B cell (primary cell): ENCODE measurements at regions not wholly inside any gene's neighbourhood (a gene's known extent, or its start where the extent isn't known, plus 50 kb on each side); places are given as distances from the start of the nearest gene placed in this dataset.

Experiments used
- ATAC-seq: fragments of 200-7000 bp; cut with Tn5 transposase; one replicate; pipeline ENCODE4 v1.10.0; 2021; ENCODE audit warnings: low read depth, mild to moderate bottlenecking, moderate number of reproducible peaks, moderate library complexity
- CTCF ChIA-PET: fragments of 350-600 bp; sonication (Branson Sonifier 250); formaldehyde crosslinking; loops from one replicate; lab custom pipeline; 2021; ENCODE audit warnings: antibody characterized with exemption, inconsistent platforms; lab: Charles Lee
- POLR2A ChIA-PET: fragments of 350-600 bp; sonication (Branson Sonifier 250); formaldehyde crosslinking; loops from one replicate; lab custom pipeline; 2021; ENCODE audit warnings: antibody characterized with exemption; lab: Charles Lee
- DNase-seq: peaks from one replicate; pipeline ENCODE4 v3.0.0; 2013
- H2AFZ ChIP-seq: 2 replicates; pipeline ENCODE4 v1.6.1; 2012; ENCODE audit warnings: mild to moderate bottlenecking, low read depth, low read length; ENCODE audit not compliant: insufficient read depth, poor library complexity, severe bottlenecking
- H3K27ac ChIP-seq, 2 donors: 1 replicate in 1 of 2; 2 replicates in 1 of 2; pipeline ENCODE4 v1.5.1; 2012 to 2013; ENCODE audit warnings: low read length in 2 of 2, mild to moderate bottlenecking in 2 of 2, moderate library complexity in 1 of 2
- H3K27me3 ChIP-seq, 4 experiments: fragments of 200-600 bp in 1 of 4; sonication (generic) in 1 of 4; replicated peaks in 1 of 4; 1 replicate in 2 of 4; 2 replicates in 2 of 4; pipeline versions ENCODE4 v1.6.1 to v1.7.0; 2013 to 2016; ENCODE audit warnings: low read length in 3 of 4, mild to moderate bottlenecking in 2 of 4, mixed read lengths in 1 of 4, moderate library complexity in 1 of 4; ENCODE audit not compliant: insufficient read depth in 4 of 4, control insufficient read depth in 3 of 4; ENCODE audit errors: control extremely low read depth in 1 of 4
- H3K36me3 ChIP-seq, 2 experiments: replicated peaks in 1 of 2; 1 replicate in 1 of 2; 2 replicates in 1 of 2; pipeline versions ENCODE4 v1.6.1 to v1.7.1; 2013; ENCODE audit warnings: low read length in 1 of 2; ENCODE audit not compliant: insufficient read depth in 2 of 2, control insufficient read depth in 1 of 2; ENCODE audit errors: control extremely low read depth in 1 of 2, extremely low read depth in 1 of 2
- H3K4me1 ChIP-seq, 2 donors: fragments of 200-600 bp in 1 of 2; sonication (generic) in 1 of 2; 1 replicate in 1 of 2; 2 replicates in 1 of 2; pipeline versions ENCODE4 v1.5.1 to v1.6.1; 2013 to 2017; ENCODE audit warnings: low read length in 2 of 2; ENCODE audit not compliant: control insufficient read depth in 2 of 2, insufficient read depth in 2 of 2
- H3K4me2 ChIP-seq: replicated peaks from 2 replicates; pipeline ENCODE3; 2012; ENCODE audit warnings: mild to moderate bottlenecking, low read depth, low read length; ENCODE audit not compliant: poor library complexity, severe bottlenecking
- H3K4me3 ChIP-seq, 5 experiments: fragments of 200-600 bp in 1 of 5; sonication (generic) in 1 of 5; 1 replicate in 3 of 5; 2 replicates in 2 of 5; pipeline versions ENCODE4 v1.5.1 to v1.7.0; 2011 to 2016; ENCODE audit warnings: low read length in 4 of 5, mild to moderate bottlenecking in 4 of 5, low read depth in 2 of 5, control low read depth in 1 of 5, moderate library complexity in 1 of 5; ENCODE audit not compliant: insufficient read depth in 1 of 5; ENCODE audit errors: control extremely low read depth in 1 of 5, extremely low read depth in 1 of 5
- H3K79me2 ChIP-seq: fragments of 200-600 bp; sonication (generic); one replicate; pipeline ENCODE4 v1.6.0; 2016; ENCODE audit warnings: low read length; ENCODE audit not compliant: control insufficient read depth, insufficient read depth
- H3K9ac ChIP-seq: fragments of 200-600 bp; sonication (generic); 2 replicates; pipeline ENCODE4 v1.6.1; 2017; ENCODE audit warnings: mild to moderate bottlenecking, low read length, moderate library complexity
- H3K9me3 ChIP-seq, 3 donors: one replicate each; pipeline versions ENCODE4 v1.6.1 to v1.7.1; 2013; ENCODE audit warnings: low read length in 2 of 3; ENCODE audit not compliant: control insufficient read depth in 2 of 3, insufficient read depth in 1 of 3; ENCODE audit errors: control extremely low read depth in 1 of 3
- H4K20me1 ChIP-seq: 2 replicates; pipeline ENCODE4 v1.6.0; 2012; ENCODE audit warnings: mild to moderate bottlenecking, low read length; ENCODE audit not compliant: insufficient read depth, control insufficient read depth, poor library complexity, severe bottlenecking
- H3K27ac Mint-ChIP-seq: one replicate; pipeline ENCODE4 v1.8.0; 2021; ENCODE audit warnings: mixed read lengths
- H3K27me3 Mint-ChIP-seq: one replicate; pipeline ENCODE4 v1.8.0; 2021; ENCODE audit warnings: mixed read lengths
- H3K4me1 Mint-ChIP-seq: one replicate; pipeline ENCODE4 v1.8.0; 2021; ENCODE audit warnings: mixed read lengths
- H3K4me3 Mint-ChIP-seq: one replicate; pipeline ENCODE4 v1.8.0; 2021; ENCODE audit warnings: mixed read lengths
- H3K9me3 Mint-ChIP-seq: one replicate; pipeline ENCODE4 v1.8.0; 2022; ENCODE audit warnings: mixed read lengths; ENCODE audit not compliant: insufficient read depth
- CTCF ChIP-seq: fragments of 200-600 bp; IDR thresholded peaks from one replicate; pipeline ENCODE4 v1.8.0; 2022; ENCODE audit warnings: antibody characterized with exemption, mild to moderate bottlenecking
- EZH2 ChIP-seq: IDR thresholded peaks from 2 replicates; pipeline ENCODE4 v1.6.1; 2012; ENCODE audit warnings: borderline replicate concordance, low read depth, mild to moderate bottlenecking, moderate library complexity, low read length; ENCODE audit not compliant: insufficient read depth, poor library complexity, severe bottlenecking
- WGBS: methylation state at CpG from one replicate; pipeline ENCODE4 v1.1.5; 2013; ENCODE audit warnings: missing lambda C conversion rate; ENCODE audit not compliant: insufficient coverage; 5-methylcytosine and 5-hydroxymethylcytosine counted together
- intact Hi-C: fragments of 100-400 bp; cut with micrococcal nuclease; formaldehyde crosslinking; loops from one replicate; pipeline ENCODE4 v1.10.0; 2022

- ChIA-PET POLR2A (no interaction called here), CTCF (no interaction called here)
- Histone ChIP-seq H3K9ac (no peak overlapping the region), H3K27ac (no peak overlapping the region), H3K36me3 (no peaks in the 10 kb centered on the region), H2AFZ (no peak overlapping the region), H3K4me1 (no peaks in the 10 kb centered on the region), H3K4me3 (no peak overlapping the region), H3K9me3 (no peaks in the 10 kb centered on the region), H3K27me3 (no peaks in the 10 kb centered on the region), H4K20me1 (no peaks in the 10 kb centered on the region), H3K79me2 (no peaks in the 10 kb centered on the region), H3K4me2 (no peak overlapping the region)
- no peak for DNase-seq
- H3K27me3 Mint-ChIP-seq: no peaks in the 10 kb centered on the region
- H3K4me1 Mint-ChIP-seq: no peaks in the 10 kb centered on the region
- no peaks in the 10 kb centered on the region for H3K9me3 Mint-ChIP-seq
- no peak overlapping the region for H3K4me3 Mint-ChIP-seq
- no peak for ATAC-seq
- H3K27ac Mint-ChIP-seq: no peak overlapping the region
- no peak for TF ChIP-seq CTCF
- intact Hi-C loops: no loop called here
Measured at GRCh38 chr6:10278746-10279145, 136.1 kb downstream of the TFAP2A start.

- H3K9me3 Mint-ChIP-seq: no peaks in the 10 kb centered on the region
- DNase-seq: no peak
- no peaks in the 10 kb centered on the region for H3K79me2 ChIP-seq
- no peaks in the 10 kb centered on the region for H3K4me1 ChIP-seq
- H3K27me3 ChIP-seq: no peaks in the 10 kb centered on the region
- no peaks in the 10 kb centered on the region for H3K9me3 ChIP-seq
- H3K9ac ChIP-seq: no peak overlapping the region
- WGBS: 74% methylated on average over 3 of the region's 3 CpGs
- no peak overlapping the region for H3K27ac Mint-ChIP-seq
- H3K27me3 Mint-ChIP-seq: peaks cover 2% of the 10 kb centered on the region
- intact Hi-C loops: no loop called here
- no peaks in the 10 kb centered on the region for H4K20me1 ChIP-seq
- H3K4me1 Mint-ChIP-seq: no peaks in the 10 kb centered on the region
- H3K36me3 ChIP-seq: no peaks in the 10 kb centered on the region
- no peak overlapping the region for H3K4me3 ChIP-seq
- POLR2A ChIA-PET: no interaction called here
- no peak overlapping the region for H3K4me3 Mint-ChIP-seq
- H2AFZ ChIP-seq: no peak overlapping the region
- TF ChIP-seq CTCF (no peak), EZH2 (no peak)
- H3K27ac ChIP-seq: no peak overlapping the region
- no peak overlapping the region for H3K4me2 ChIP-seq
- CTCF ChIA-PET: no interaction called here
- no peak for ATAC-seq
Measured at GRCh38 chr6:10276660-10277287, 138.1 kb downstream of the TFAP2A start.
